H9 (cell line): ENCODE measurements at regions not wholly inside any gene's neighbourhood (a gene's known extent, or its start where the extent isn't known, plus 50 kb on each side); places are given as distances from the start of the nearest gene placed in this dataset.

Experiments used
- DNase-seq: peaks from one replicate; pipeline ENCODE4 v3.0.0-alpha.2; 2017
- H2AFZ ChIP-seq: one replicate; pipeline ENCODE4 v1.6.1; 2013; ENCODE audit warnings: mild to moderate bottlenecking, low read length, control low read depth, moderate library complexity
- H2AK5ac ChIP-seq: 2 replicates; pipeline ENCODE4 v1.6.1; 2013; ENCODE audit warnings: low read length, control low read depth, mixed read lengths; ENCODE audit not compliant: insufficient read length
- H2BK120ac ChIP-seq: one replicate; pipeline ENCODE4 v1.6.1; 2013; ENCODE audit warnings: low read depth, mild to moderate bottlenecking, low read length, control low read depth, inconsistent platforms; ENCODE audit not compliant: poor library complexity, severe bottlenecking
- H2BK12ac ChIP-seq: 2 replicates; pipeline ENCODE4 v1.6.1; 2013; ENCODE audit warnings: low read length, control low read depth, mixed read lengths, low read depth; ENCODE audit not compliant: insufficient read length
- H2BK15ac ChIP-seq: 2 replicates; pipeline ENCODE4 v1.6.1; 2013; ENCODE audit warnings: low read depth, low read length, control low read depth
- H2BK20ac ChIP-seq: one replicate; pipeline ENCODE4 v1.6.1; 2013; ENCODE audit warnings: low read depth, mild to moderate bottlenecking, low read length, control low read depth, inconsistent platforms; ENCODE audit not compliant: poor library complexity, severe bottlenecking
- H2BK5ac ChIP-seq: 2 replicates; pipeline ENCODE4 v1.6.1; 2013; ENCODE audit warnings: low read length, control low read depth, mixed read lengths; ENCODE audit not compliant: insufficient read length
- H3K14ac ChIP-seq: 2 replicates; pipeline ENCODE4 v1.6.1; 2013; ENCODE audit warnings: low read length, control low read depth; ENCODE audit not compliant: insufficient read depth
- H3K18ac ChIP-seq: 2 replicates; pipeline ENCODE4 v1.6.1; 2013; ENCODE audit warnings: low read depth, mild to moderate bottlenecking, mixed read lengths, low read length, control low read depth; ENCODE audit not compliant: insufficient read length
- H3K23ac ChIP-seq: 2 replicates; pipeline ENCODE4 v1.6.1; 2013; ENCODE audit warnings: low read length, control low read depth, mixed read lengths, low read depth; ENCODE audit not compliant: insufficient read length
- H3K23me2 ChIP-seq: 2 replicates; pipeline ENCODE4 v1.6.1; 2013; ENCODE audit warnings: low read depth, mild to moderate bottlenecking, mixed read lengths, low read length, control low read depth; ENCODE audit not compliant: insufficient read length, poor library complexity, severe bottlenecking
- H3K27ac ChIP-seq: 2 replicates; pipeline ENCODE4 v1.5.1; 2013; ENCODE audit warnings: low read length, control low read depth, mixed read lengths, low read depth; ENCODE audit not compliant: insufficient read length
- H3K27me3 ChIP-seq: 2 replicates; pipeline ENCODE4 v1.6.1; 2013; ENCODE audit warnings: low read length, control low read depth, inconsistent platforms; ENCODE audit not compliant: insufficient read depth
- H3K4ac ChIP-seq: 2 replicates; pipeline ENCODE4 v1.6.1; 2013; ENCODE audit warnings: low read depth, mild to moderate bottlenecking, control low read depth, inconsistent platforms, low read length, moderate library complexity
- H3K4me1 ChIP-seq: 2 replicates; pipeline ENCODE4 v1.6.1; 2013; ENCODE audit warnings: low read length, control low read depth, inconsistent platforms; ENCODE audit not compliant: insufficient read depth
- H3K4me2 ChIP-seq: 2 replicates; pipeline ENCODE4 v1.6.1; 2013; ENCODE audit warnings: low read length, control low read depth, mixed read lengths; ENCODE audit not compliant: insufficient read length, insufficient read depth
- H3K56ac ChIP-seq: 2 replicates; pipeline ENCODE4 v1.6.1; 2013; ENCODE audit warnings: low read depth, mild to moderate bottlenecking, mixed read lengths, low read length, control low read depth; ENCODE audit not compliant: insufficient read length
- H3K79me1 ChIP-seq: 2 replicates; pipeline ENCODE4 v1.6.1; 2013; ENCODE audit warnings: low read depth, mild to moderate bottlenecking, moderate library complexity, low read length, control low read depth, inconsistent platforms; ENCODE audit not compliant: insufficient read depth, poor library complexity, severe bottlenecking
- H3K79me2 ChIP-seq: 2 replicates; pipeline ENCODE4 v1.6.1; 2013; ENCODE audit warnings: low read length, control low read depth, inconsistent platforms; ENCODE audit not compliant: insufficient read depth
- H3K9ac ChIP-seq: 2 replicates; pipeline ENCODE4 v1.6.1; 2013; ENCODE audit warnings: low read length, control low read depth, mixed read lengths; ENCODE audit not compliant: insufficient read length; ENCODE audit errors: extremely low read depth
- H3K9me3 ChIP-seq: one replicate; pipeline ENCODE4 v1.6.1; 2013; ENCODE audit warnings: low read depth, low read length, inconsistent platforms; ENCODE audit not compliant: control insufficient read depth
- H3T11ph ChIP-seq: one replicate; pipeline ENCODE4 v1.6.1; 2013; ENCODE audit warnings: mild to moderate bottlenecking, low read length, control low read depth, inconsistent platforms
- H4K20me1 ChIP-seq: one replicate; pipeline ENCODE4 v1.6.1; 2013; ENCODE audit not compliant: control insufficient read depth, insufficient read length, insufficient read depth
- H4K5ac ChIP-seq: 2 replicates; pipeline ENCODE4 v1.6.1; 2013; ENCODE audit warnings: low read depth, mild to moderate bottlenecking, mixed read lengths, low read length, control low read depth; ENCODE audit not compliant: insufficient read length
- H4K8ac ChIP-seq: replicated peaks from 2 replicates; pipeline ENCODE4 v1.6.1; 2013; ENCODE audit warnings: low read length, control low read depth, mixed read lengths, low read depth; ENCODE audit not compliant: insufficient read length
- H4K91ac ChIP-seq: 2 replicates; pipeline ENCODE4 v1.6.1; 2013; ENCODE audit warnings: low read depth, mild to moderate bottlenecking, moderate library complexity, mixed read lengths, low read length, control low read depth; ENCODE audit not compliant: insufficient read length
- H3K27ac Mint-ChIP-seq, 3 experiments: 2 replicates in 2 of 3; 3 replicates in 1 of 3; pipeline ENCODE4 v1.8.0; 2020 to 2021; ENCODE audit warnings: mixed read lengths in 3 of 3, mild to moderate bottlenecking in 1 of 3, moderate library complexity in 1 of 3
- H3K27me3 Mint-ChIP-seq: 2 replicates; pipeline ENCODE4 v1.8.0; 2021; ENCODE audit warnings: low read depth, mild to moderate bottlenecking, moderate library complexity, mixed read lengths
- H3K36me3 Mint-ChIP-seq, 3 experiments: 2 replicates in 2 of 3; 3 replicates in 1 of 3; pipeline ENCODE4 v1.8.0; 2020 to 2021; ENCODE audit warnings: low read depth in 3 of 3, mixed read lengths in 3 of 3; ENCODE audit not compliant: insufficient read depth in 1 of 3
- H3K4me1 Mint-ChIP-seq, 2 experiments: 2 replicates each; pipeline ENCODE4 v1.8.0; 2020; ENCODE audit warnings: mixed read lengths in 2 of 2
- H3K4me3 Mint-ChIP-seq, 2 experiments: 2 replicates in 1 of 2; 3 replicates in 1 of 2; pipeline ENCODE4 v1.8.0; 2020 to 2021; ENCODE audit warnings: mild to moderate bottlenecking in 2 of 2, mixed read lengths in 2 of 2, moderate library complexity in 1 of 2
- H3K9me3 Mint-ChIP-seq, 2 experiments: 2 replicates in 1 of 2; 3 replicates in 1 of 2; pipeline ENCODE4 v1.8.0; 2020; ENCODE audit warnings: mild to moderate bottlenecking in 2 of 2, mixed read lengths in 2 of 2, moderate library complexity in 1 of 2
- CTCF ChIP-seq: fragments of 200-600 bp; sonication (generic); conservative IDR thresholded peaks from 3 replicates; pipeline ENCODE4 v1.8.0; 2021; ENCODE audit warnings: antibody characterized with exemption, mild to moderate bottlenecking
- WGBS: extraction: QIAGEN DNeasy Blood & Tissue Kit; methylation state at CpG from one replicate; pipeline ENCODE4 v1.1.7; 2013; ENCODE audit warnings: missing lambda C conversion rate, low lambda C conversion rate, mixed read lengths; ENCODE audit not compliant: insufficient read length; ENCODE audit errors: extremely low coverage; 5-methylcytosine and 5-hydroxymethylcytosine counted together

- Mint-ChIP-seq H3K36me3 (no peaks in the 10 kb centered on the region), H3K27me3 (peaks cover 35% of the 10 kb centered on the region), H3K9me3 (no peaks in the 10 kb centered on the region), H3K4me1 (peaks cover 5 to 10% of the 10 kb centered on the region in 2 experiments; a peak in 3 of 4 replicates), H3K27ac (no peak overlapping the region), H3K4me3 (no peak overlapping the region)
- H3K18ac ChIP-seq, result no peak overlapping the region
- H3T11ph ChIP-seq, result no peak overlapping the region
- H3K9me3 ChIP-seq, result no peaks in the 10 kb centered on the region
- H3K79me2 ChIP-seq, result no peaks in the 10 kb centered on the region
- H2AFZ ChIP-seq, result no peak overlapping the region
- no peak overlapping the region for H3K27ac ChIP-seq
- H3K14ac ChIP-seq, result no peak overlapping the region
- TF ChIP-seq CTCF, result no peak
- no peaks in the 10 kb centered on the region for H3K79me1 ChIP-seq
- H3K4me1 ChIP-seq, result no peaks in the 10 kb centered on the region
- 0 out of 2 replicates have a peak, but pooled peaks cover 2% of the 10 kb centered on the region for H3K27me3 ChIP-seq
- no peaks in the 10 kb centered on the region for H3K23me2 ChIP-seq
- WGBS, result no CpG with 5 or more reads among the region's 3 CpGs
- no peak overlapping the region for H3K56ac ChIP-seq
- no peak overlapping the region for H3K23ac ChIP-seq
- no peak overlapping the region for H3K9ac ChIP-seq
- H4K5ac ChIP-seq, result no peak overlapping the region
- H3K4me2 ChIP-seq, result no peak overlapping the region
- H4K8ac ChIP-seq, result no peak overlapping the region
- H3K4ac ChIP-seq, result no peak overlapping the region
- no peak overlapping the region for H2BK120ac ChIP-seq
- H2BK12ac ChIP-seq, result no peak overlapping the region
- no peak for DNase-seq
- no peak overlapping the region for H2BK5ac ChIP-seq
- H4K91ac ChIP-seq, result no peak overlapping the region
- H2BK15ac ChIP-seq, result no peak overlapping the region
- no peak overlapping the region for H2AK5ac ChIP-seq
- no peak overlapping the region for H2BK20ac ChIP-seq
- H4K20me1 ChIP-seq, result no peaks in the 10 kb centered on the region
These were observed 56.2 kb upstream of the PTGR2 start for GRCh38 chr14:73795466-73795865.
